ENCODE measurements at regions not wholly inside any gene's neighbourhood (a gene's known extent, or its start where the extent isn't known, plus 50 kb on each side); places are given as distances from the start of the nearest gene placed in this dataset.

GRCh38 chr16:35552763-35553162, 2093.4 kb downstream of the TP53TG3F start:
- no peak for TF ChIP-seq EZH2phosphoT487 (IDR thresholded peaks at IDR 0.05; ENCODE audit: low read depth)
- TF ChIP-seq, protein P1, sequence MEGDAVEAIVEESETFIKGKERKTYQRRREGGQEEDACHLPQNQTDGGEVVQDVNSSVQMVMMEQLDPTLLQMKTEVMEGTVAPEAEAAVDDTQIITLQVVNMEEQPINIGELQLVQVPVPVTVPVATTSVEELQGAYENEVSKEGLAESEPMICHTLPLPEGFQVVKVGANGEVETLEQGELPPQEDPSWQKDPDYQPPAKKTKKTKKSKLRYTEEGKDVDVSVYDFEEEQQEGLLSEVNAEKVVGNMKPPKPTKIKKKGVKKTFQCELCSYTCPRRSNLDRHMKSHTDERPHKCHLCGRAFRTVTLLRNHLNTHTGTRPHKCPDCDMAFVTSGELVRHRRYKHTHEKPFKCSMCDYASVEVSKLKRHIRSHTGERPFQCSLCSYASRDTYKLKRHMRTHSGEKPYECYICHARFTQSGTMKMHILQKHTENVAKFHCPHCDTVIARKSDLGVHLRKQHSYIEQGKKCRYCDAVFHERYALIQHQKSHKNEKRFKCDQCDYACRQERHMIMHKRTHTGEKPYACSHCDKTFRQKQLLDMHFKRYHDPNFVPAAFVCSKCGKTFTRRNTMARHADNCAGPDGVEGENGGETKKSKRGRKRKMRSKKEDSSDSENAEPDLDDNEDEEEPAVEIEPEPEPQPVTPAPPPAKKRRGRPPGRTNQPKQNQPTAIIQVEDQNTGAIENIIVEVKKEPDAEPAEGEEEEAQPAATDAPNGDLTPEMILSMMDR (IDR thresholded peaks at IDR 0.05; ENCODE audit: low read depth, low read length): no peak

Measured in OCI-LY3 (cell line).